Stimulated activated CD4-positive, alpha-beta T cell treated with anti-CD3 and anti-CD28 coated beads, Interleukin-15, amount 100 ng/mL, for 1 hour (primary cell): ENCODE measurements at regions not wholly inside any gene's neighbourhood (a gene's known extent, or its start where the extent isn't known, plus 50 kb on each side); places are given as distances from the start of the nearest gene placed in this dataset.

Source experiments
- DNase-seq, 2 donors: peaks; one replicate each; pipeline ENCODE4 v3.0.0-alpha.2; 2020; ENCODE audit warnings: low read depth in 1 of 2, low spot score in 1 of 2

DNA sequence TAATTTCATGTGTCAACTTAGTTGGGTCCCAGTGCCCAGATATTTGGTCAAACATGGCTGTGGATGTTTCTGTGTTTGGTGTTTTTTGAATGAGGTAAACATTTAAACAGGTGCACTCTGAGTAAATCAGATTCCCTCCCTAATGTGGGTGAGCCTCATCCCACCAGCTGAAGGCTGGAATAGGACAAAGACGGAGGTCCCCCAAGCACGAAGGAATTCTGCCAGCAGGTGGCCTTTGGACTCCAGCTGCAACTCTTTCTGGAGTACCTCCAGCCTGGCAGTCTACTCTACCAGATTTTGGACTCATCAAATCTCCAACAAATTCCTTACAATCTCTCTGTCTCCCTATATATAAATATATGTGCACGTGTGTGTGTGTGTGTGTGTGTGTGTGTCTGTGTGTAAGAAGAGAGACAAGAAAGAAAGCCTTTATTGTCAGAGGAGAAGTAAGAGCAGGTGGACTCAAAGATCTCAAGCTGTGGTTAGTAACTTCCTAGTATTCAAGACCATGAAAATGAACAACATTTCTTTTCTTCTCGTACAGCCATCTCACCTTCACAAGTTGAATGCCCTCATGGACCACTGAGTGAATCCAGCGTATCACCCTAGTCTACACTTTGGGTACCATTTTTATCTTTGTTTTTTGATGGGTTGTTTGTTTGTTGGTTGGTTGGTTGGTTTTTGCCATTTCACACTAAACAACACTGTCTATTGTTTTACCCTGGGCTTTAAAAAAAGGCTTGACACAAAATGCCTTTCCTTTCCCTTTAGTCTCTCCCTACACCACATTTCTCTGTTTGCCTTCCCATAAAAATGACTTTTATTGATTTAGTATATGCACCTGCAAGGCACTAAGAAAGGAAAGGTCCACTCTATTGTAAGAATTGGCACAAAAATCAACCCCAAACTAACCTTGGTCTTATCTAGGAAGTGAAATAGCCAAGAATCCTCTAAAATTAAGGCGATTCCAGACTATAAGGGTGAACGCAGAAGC, 118.7 kb downstream of the TENT4A start:
- DNase-seq = no peak

DNA sequence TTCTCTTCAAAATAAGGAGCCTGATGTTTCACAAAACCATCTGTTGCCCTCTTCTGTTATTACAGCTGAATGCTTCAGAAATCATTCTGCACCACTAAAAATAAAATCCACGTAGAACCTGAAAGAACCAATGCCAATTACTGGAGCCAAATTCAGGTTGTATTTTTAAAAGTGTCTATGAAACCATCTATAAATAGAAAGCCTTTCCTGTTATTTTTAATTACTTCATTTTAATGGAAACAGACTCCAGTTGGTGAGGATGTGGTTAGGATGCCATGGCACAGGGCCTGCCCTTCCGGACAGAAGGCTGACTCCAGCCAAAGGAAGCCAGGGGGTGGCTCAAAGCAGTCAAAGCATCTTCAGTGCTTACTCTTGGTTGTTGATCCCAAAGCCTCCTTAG, 119.8 kb downstream of the TENT4A start:
- no peak for DNase-seq

DNA sequence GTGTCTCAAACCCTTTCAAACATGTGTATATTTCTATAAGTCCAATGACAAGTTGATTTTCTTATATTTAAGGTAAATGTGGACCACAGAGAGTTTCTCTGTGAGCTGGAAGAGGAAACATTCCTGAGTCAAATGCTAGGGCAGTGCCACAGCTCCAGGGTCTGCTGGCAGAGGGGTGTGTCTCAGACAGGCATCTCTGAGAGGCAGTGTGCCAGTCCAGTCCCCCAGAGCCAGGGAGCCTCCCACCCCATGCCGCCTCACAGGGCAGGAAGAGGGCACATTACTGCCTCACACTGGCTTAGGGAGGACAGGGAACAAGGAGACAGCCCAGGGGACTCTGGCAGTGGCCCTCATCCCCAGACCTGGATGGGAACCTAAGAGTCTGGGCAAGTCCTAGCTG, 120.2 kb downstream of the TENT4A start:
- no peak for DNase-seq

DNA sequence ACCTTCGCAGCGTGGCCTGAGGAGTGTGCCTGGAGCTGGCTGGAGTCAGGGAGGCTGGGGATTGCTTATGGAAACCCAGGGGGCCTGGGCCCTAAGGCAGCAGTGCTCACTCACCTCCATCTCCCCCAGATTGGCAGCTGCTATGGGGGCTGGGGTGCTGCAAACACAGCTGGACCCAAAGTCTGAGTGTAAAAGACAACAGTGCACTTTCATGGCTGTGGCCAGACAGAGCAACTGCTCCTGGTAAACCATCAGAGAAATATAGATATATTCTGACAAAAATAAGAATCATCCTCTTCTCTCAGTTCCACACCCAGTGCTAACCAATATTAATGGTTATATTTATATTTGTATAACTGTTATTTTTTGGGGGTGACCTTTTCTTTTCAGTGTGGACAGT, 123.9 kb downstream of the TENT4A start:
- no peak for DNase-seq

DNA sequence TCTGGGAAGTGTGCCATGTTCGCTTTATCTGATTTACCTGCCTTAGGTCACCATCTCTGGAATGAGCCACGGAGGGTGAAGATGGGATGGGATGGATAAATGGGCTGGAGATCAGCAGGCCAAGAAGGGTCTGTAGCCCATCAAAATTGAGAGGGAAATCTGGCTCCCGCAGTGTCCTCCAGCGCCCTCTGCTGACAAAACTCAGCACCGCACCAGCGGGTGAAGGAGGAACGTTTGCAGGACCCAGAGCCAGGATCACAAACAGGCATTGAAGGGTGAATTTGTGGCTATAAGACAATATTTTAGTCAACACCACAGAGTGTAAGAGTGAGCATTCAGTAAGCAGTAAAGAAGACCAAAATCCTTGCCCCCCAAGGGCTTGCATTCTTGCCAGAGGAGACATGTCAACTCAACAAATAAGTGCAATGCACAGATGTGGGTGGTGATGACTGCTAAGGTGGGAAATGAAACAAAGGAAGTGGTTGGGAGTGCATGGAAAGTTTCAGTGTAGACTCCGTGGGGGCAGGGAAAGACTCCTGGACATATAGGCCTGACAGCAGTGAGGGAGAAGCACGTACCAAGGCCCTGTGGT, 124.4 kb downstream of the TENT4A start:
- DNase-seq = no peak

DNA sequence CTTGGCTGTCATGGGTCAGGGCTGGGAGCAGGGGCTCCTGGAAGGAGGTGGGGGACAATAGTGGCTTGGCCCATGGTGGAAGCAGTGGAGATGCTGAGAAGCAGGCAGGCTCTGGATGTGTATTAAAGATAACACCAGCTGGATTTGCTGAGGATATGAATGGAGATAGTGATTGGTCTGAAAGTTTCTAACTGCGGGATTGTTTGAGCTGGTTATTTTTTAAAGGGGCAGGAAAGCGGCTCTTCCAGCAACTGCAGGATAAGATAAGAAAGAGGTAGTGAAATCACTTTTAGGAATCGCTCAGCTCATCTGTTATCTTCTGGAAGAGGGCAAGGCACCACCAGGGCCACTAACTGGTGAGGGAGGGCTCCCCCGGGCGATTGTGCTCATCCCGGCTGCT, 125.5 kb downstream of the TENT4A start:
- DNase-seq = no peak

DNA sequence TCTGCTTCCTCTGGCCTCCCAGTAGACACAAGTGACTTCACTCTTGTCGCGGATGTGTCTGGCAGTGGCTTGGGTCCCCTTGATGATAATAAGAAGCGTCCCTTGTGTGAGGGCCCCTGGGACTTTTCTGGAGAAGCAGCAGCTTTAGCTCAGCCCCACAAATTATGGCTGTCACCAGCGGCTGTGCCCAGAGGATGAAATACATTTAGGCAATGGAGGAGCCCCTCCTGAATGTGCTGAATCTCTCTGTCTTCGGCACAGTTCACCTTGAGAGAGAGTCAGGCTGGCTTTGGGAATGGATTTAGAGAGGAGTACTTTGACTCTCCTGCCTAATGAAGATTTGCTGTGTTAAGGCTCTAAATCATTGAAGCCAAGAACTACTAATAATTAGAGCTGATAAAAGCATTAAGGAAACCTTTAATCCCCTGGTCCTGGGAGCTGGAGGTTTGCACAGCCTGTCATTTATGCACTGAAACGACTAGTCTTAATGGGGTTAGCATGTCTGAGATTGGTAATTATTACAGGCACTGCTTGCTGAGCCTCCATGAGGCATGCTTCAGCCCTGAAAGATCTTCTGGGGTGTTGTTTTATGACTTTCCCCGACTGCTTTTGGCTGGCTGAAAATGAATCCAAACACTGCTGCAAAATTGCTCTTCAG, 127.0 kb downstream of the TENT4A start:
- DNase-seq = no peak

DNA sequence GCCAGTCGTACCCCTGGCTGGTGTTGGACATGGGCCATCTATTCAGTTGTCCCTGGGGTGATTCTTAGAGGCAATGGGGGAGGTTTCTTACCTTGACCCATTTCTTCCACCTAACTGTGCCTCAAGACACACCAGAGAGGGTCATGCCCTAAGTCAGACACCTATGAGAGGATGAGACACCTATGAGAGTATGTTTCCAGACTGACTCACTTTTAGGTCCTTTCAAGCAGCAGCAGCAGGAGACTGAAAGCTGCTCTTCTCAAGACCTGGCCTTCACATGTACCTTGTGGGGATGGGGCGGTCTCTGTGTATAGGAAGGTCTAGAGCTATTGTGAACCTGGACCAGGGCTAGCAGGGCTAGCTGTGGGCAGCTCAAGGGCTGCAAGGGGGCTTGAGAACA, 130.1 kb downstream of the TENT4A start:
- no peak for DNase-seq

DNA sequence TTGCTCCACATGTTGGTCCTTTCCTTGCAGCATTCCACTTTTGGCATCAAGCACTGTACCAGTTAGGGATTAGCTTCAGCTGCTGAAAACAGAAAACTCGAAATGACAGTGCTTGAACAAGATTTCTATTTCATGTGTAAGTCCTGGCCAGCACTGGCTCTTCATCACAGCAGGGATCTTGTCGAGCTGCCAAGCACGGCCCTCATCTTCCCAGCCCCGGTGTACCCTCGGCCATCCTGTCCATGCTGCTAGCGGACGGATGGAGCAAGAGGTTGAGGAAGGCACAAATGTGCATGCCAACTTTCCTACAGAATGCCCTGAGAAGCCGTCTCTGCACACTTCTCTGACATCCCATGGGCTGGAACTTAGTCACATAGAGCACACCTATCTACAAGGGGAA, 130.6 kb downstream of the TENT4A start:
- no peak for DNase-seq

DNA sequence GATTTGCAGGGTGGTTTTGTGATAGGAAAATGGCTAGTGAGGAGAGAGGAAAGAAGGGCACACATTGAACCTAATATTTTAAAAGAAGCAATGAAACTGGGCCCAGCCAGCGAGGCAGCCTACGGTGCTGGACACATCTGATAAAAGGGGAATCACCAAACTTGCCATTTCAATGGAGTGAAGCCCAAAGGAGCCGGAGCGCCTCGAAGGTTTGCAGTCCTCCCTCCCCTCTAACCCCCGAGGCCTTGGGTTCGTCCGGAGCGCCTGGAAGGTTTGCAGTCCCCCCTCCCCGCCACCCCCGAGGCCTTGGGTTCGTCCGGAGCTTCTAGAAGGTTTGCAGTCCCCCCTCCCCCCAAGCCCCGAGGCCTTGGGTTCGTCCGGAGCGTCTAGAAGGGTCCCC, 132.6 kb downstream of the TENT4A start:
- DNase-seq = no peak

DNA sequence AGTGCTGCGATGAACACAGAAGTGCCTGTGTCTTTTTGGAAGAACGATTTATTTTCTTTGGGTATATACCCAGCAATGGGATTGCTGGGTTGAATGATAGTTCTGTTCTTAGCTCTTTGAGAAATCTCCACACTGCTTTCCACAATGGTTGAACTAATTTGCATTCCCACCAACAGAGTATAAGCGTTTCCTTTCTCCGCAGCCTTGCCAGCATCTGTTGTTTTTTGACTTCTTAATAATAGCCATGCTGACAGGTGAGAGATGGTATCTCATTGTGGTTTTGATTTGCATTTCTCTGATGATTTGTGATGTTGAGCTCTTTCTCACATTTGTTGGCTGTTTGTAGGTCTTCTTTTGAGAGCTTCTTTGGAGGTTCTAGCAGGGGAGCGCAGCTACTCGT, 134.6 kb downstream of the TENT4A start:
- no peak for DNase-seq

DNA sequence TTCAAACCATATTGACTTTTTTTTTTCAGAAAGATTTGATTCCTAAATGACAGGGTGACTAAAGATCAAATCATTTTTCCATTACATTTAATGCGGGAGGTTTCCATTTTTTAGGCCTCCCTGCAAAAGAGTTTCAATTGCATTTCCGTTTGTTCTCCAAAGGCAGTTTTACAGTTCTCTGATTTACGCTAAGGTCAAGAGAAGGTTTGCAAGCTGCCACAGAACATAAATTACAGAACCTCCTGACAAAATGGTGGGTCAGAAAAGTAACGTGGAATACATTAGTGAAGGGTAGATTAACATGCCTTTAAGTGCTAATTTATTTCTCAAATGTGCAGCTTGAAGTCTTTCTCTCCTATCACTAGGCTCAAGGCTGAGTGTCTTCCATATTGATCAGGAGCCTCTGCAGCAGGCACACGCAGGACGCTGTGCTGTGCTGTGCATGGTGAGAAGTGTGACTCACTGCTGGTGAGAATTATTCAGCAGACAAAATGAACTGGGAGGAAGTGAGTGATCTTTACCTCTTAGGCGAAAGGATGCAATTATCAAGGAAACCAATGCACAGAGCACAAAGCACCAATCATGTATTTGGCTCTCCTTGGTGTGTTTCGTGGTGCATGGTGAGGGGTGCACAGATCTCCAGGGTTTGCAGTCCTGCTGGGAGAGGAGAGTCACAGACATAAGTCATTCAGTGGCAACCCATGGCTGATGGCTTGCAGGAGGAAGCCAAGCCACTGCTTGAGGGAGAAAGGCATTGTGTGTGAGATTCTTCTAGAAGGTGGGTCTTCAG, 136.3 kb downstream of the TENT4A start:
- DNase-seq = no peak

DNA sequence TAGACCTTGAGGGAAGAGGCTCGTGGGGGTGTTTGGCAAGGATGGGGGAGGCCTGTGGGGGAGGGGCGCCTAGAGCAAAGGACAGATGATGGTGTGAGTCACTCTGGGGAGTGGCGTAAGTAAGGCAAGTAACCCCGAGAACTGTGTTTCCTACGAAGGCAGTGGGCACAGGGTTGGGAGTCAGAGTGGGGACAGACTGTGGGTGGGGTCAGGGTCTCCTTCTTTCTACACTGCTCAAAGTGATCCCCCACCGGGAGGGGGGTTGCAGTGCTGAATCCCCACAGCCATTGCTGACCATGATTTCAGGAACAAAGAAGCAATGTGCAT, 136.8 kb downstream of the TENT4A start:
- no peak for DNase-seq

DNA sequence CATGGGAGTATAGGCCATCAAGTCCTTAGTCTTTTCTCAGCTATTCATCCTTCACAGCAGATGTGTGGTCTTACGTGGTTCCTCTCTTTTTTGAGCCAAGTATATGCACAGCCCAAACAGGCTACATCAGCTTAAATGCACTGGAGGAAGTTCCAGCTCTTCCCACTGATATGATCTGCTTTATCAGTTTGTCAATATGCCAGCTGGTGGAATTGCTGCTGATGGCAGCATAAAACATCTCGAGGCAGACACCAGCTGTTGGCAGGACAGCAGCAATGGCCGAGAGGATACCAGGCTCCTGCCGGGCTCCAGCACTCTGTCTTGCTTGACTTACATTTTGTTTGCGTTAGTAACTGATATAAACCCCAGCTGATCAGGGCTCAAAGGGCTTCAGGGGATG, 143.4 kb downstream of the TENT4A start:
- no peak for DNase-seq

DNA sequence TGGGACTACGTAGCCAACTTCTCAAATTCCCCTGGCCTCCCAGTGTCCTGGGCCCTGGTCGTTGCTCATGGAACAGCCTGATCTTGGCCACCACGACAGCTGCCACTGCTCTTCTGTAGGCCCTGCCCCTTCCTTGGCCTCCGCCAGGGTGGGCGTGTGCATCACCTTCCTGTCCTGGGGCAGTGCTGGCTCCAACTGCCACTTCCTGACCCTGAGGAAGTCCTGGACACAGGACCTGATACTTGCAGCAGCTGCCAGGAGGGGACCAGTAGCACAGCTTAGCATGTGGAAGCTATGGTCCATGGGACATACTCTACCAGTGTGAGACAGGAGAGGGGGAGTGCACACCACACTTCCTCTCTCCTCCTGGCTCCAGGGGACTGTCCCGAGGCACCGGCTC, 145.2 kb downstream of the TENT4A start:
- DNase-seq = no peak

DNA sequence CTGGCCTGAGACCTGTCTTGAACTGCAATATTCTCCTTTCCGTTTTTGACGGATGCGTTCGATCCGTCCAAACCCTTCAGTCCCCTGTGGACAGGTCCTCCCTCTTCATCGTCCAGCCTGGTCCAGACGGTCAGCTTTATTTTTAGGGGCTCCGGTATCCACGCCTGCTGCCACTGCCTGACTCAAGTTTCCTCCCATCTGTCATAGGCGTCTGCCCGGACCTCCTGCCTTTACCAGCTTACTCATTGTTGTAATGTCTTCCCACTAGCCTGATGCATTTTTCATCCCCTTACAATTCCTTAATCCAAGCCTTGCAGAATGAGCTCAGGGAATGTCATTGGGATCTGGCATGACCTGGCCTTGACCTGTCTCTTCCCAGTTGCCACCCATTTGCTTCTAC, 145.8 kb downstream of the TENT4A start:
- DNase-seq = no peak

DNA sequence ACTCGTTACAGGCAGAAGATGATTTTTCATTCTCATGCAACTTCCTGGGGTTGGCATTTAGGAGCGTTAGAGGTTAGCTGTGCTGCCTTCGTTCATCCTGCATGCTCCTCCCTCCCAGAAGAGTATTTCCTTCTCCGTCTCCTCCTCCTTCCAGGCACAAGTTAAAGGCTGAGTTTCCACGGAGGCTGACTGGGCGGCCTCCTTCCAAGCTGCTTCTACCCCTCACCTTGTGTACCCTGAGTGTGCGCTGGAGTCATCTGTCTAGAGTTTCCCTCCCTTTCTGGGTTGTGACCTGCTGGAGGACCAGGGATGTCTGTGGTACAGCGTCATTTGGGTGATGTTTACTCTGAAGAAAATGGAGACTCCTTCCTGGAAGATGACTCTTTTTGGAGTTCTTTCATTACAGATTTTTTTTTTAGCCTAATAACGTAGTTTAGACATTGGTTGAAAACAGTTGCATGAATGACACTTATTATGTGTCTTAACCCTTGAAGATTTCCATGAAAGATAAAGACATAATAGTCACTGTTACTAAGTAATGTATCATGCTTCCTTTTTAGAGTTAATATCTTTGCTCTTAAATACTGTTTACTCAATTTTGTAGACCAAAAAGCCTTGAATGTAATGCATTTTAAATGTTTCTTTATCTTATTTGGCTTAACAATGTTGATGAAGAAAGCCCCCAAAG, 146.9 kb downstream of the TENT4A start:
- DNase-seq = no peak

DNA sequence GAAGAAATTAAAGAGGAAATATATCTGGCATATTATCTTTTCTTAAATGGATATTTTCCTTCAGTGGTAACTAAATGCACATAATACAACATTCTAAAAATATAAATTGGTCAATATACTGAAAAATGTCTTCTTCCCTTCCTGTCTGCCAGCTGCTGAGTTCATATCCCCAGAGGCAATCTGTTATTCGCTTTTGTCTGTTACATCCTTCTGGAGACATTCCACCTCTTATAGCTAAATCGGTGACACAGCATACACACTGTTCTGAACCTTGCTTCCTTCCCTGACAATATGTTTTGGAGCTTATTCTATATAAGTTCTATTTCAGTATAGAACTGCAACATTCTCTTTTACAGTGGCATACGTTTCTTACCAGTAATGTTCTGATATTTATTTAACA, 147.8 kb downstream of the TENT4A start:
- DNase-seq = no peak

DNA sequence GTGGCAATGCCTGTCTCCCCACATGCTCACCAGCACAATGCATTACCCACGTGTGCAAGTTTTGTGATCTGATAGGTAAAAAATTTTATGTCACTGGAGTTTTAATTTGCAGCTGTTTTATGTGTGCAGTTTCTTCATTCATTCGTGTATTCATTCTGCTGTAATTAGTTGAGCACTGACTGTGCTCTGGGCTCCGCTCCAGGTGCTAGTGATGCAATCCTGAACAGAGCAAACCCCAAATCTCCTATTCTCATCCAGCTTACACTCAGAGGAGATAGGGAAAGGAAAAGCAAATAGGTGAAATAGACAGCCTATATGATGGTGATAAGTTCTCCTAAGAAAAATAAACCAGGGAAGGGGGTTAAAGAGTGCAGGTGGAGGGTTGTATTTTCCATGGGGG, 148.4 kb downstream of the TENT4A start:
- DNase-seq = no peak

DNA sequence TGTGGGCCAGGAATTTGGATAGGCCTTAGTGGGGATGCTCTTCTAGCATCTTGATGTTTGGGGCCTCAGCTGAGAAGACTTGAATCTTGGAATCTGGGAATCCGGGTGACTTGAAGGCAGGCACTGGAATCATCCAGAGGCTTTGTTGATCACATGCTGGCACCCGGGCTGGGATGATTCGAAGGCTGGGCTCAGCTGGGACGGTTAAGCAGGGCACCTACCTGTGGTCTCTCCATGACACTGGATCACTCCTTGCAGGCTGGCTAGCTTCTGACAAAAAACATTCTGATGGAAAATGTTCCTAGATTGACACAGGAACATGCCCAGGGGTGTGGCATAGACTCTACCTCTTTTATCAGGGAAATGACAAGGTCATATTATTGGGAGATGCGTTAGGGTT, 149.1 kb downstream of the TENT4A start:
- no peak for DNase-seq

DNA sequence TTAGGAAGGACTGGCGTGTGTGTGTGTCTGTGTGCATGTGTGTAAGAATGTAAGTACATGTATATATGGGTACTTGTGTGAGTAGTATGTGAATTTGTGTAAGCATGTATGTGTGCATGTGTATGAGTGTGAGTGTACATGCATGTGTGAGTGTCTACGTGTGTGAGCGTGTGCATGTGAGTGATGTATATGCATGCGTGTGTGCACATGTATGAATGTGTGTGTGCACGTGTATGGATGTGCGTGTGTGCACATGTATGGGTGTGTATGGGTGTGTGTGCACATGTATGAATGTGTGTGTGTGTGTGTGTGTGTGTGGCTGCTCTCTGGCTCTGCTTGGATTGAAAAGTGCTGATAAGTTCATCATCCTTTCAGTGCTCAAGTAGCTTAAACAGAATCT, 154.5 kb downstream of the TENT4A start:
- DNase-seq = no peak
